ENCODE measurements at regions not wholly inside any gene's neighbourhood (a gene's known extent, or its start where the extent isn't known, plus 50 kb on each side); places are given as distances from the start of the nearest gene placed in this dataset.
"Not testable (repeated sequence)": the region's sequence is repeated elsewhere in the genome, so short reads cannot be mapped to it uniquely, and the experiment has no call there.

DNA sequence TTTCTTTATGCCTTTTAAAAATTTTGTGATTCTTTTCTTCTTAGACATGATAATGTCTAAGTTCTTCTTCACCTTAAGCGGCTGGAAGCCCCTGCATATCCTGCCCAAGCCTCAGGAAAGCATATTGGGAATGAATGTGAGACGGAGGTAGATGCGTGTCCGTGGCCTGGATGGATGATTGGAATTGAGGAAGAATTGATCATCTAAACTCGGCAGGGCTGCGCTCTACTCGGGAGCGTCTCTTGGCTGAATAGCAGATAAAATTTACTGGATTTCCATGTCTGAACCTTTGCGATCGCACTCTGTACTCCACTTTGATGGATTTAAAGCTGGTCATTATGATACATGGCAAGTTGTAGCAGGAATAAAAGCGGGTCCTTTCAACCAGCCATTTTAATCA is 406.7 kb upstream of the ONECUT1 start:
- no peak for DNase-seq (ENCODE audit: low read depth, low spot score)
- TF ChIP-seq, protein P1, sequence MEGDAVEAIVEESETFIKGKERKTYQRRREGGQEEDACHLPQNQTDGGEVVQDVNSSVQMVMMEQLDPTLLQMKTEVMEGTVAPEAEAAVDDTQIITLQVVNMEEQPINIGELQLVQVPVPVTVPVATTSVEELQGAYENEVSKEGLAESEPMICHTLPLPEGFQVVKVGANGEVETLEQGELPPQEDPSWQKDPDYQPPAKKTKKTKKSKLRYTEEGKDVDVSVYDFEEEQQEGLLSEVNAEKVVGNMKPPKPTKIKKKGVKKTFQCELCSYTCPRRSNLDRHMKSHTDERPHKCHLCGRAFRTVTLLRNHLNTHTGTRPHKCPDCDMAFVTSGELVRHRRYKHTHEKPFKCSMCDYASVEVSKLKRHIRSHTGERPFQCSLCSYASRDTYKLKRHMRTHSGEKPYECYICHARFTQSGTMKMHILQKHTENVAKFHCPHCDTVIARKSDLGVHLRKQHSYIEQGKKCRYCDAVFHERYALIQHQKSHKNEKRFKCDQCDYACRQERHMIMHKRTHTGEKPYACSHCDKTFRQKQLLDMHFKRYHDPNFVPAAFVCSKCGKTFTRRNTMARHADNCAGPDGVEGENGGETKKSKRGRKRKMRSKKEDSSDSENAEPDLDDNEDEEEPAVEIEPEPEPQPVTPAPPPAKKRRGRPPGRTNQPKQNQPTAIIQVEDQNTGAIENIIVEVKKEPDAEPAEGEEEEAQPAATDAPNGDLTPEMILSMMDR (IDR thresholded peaks at IDR 0.05; ENCODE audit: low read depth, low read length), result no peak
- in situ Hi-C loops (cut with HindIII; ENCODE audit: low sequenced_read_pairs), result no loop called here
- no peak overlapping the region for H3K4me3 ChIP-seq (ENCODE audit: low read depth, low read length)

DNA sequence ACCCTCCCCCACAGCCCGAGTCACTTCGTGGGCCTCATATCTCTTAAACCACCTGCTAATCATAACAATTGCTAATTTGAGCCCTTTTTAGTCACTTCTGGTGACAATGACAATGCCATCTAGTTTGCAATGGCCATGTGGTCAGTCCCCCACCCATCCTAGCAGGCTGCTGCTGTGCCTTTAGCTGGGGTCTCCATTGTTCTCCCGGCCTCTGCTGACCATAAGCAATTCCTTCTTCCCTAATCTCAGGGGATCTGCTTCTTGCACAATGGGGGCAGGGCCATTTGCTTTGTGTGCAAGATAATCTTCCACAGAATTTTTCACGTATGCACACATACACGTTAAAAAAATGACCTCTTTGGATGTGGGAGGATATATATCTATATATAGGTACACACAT is 406.1 kb upstream of the ONECUT1 start:
- no peak for DNase-seq (ENCODE audit: low read depth, low spot score)
- in situ Hi-C loops (cut with HindIII; ENCODE audit: low sequenced_read_pairs), result no loop called here
- TF ChIP-seq, protein P1 (IDR thresholded peaks at IDR 0.05; ENCODE audit: low read depth, low read length), result no peak
- no peak overlapping the region for H3K4me3 ChIP-seq (ENCODE audit: low read depth, low read length)

DNA sequence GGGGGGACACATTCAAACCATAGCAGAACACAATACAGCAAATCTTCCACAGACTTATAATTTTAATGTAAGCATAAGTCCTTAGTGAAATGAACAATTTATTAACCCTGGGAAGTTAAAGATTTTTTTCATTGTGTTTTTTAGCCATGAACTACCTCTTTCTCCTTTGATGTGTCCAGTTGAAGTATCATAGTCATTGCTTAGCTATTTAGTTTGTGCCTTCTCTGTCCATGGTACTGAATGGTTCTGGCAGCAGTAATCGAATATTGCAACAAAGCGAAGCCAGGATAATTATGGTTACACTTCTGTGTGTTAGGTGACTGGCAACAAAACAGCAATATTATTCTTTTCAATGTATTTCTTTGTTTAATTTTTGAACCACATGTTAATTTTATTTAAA is 403.0 kb upstream of the ONECUT1 start:
- in situ Hi-C loops (cut with HindIII; ENCODE audit: low sequenced_read_pairs), result no loop called here
- peak; percentile 9 for DNase-seq (ENCODE audit: low read depth, low spot score)
- H3K4me3 ChIP-seq (ENCODE audit: low read depth, low read length), result no peak overlapping the region
- TF ChIP-seq, protein P1 (IDR thresholded peaks at IDR 0.05; ENCODE audit: low read depth, low read length), result no peak

DNA sequence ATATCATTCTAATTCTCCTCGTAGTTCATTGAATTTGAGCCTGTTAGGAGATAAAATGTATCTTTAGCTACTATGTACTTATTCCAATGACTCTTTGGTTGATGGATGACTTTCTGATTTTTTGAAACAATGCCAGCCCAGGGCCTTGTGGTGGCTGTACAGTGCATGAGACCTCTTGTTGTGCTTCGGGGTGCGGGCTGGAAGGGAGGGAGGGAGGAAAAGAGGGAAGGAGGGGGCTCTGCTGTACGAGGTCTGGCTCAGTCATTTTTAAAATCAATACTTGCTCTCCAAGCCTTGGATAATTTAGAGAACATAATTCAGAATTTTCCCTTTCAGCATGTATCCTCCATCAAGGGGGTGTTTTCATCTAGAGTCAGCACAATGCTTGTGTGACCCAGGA is 399.7 kb upstream of the ONECUT1 start:
- no peak overlapping the region for H3K4me3 ChIP-seq (ENCODE audit: low read depth, low read length)
- no peak for DNase-seq (ENCODE audit: low read depth, low spot score)
- TF ChIP-seq, protein P1 (IDR thresholded peaks at IDR 0.05; ENCODE audit: low read depth, low read length), result no peak
- in situ Hi-C loops (cut with HindIII; ENCODE audit: low sequenced_read_pairs), result no loop called here

DNA sequence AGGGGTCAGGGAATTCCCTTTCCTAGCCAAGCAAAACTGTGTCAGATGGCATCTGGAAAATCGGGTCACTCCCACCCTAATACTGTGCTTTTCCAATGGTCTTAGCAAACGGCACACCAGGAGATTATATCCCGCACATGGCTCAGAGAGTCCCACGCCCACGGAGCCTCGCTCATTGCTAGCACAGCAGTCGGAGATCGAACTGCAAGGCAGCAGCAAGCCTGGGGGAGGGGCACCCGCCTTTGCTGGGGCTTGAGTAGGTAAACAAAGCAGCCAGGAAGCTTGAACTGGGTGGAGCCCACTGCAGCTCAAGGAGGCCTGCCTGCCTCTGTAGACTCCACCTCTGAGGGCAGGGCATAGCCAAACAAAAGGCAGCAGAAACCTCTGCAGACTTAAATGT is 393.3 kb upstream of the ONECUT1 start:
- H3K4me3 ChIP-seq (ENCODE audit: low read depth, low read length); DNase-seq (ENCODE audit: low read depth, low spot score); in situ Hi-C loops (cut with HindIII; ENCODE audit: low sequenced_read_pairs): not testable (repeated sequence)

DNA sequence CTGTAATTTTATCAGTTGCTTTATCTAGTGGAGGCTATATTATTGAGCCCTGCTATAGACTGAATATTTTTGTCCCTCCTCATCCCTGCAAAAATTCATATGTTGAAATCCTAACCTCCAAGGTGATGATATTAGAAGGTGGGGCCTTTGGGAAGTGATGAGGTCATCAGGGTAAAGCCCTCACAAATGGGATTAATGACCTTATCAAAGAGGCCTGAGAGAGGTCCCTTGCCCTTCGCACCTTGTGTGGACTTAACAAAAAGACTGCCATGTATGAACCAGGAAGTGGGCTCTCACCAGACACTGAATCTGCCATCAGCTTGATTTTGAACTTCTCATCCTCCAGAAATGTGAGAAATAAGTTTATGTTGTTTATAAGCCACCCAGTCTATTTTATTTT is 381.4 kb upstream of the ONECUT1 start:
- in situ Hi-C loops (cut with HindIII; ENCODE audit: low sequenced_read_pairs), result no loop called here
- no peak for DNase-seq (ENCODE audit: low read depth, low spot score)
- no peak overlapping the region for H3K4me3 ChIP-seq (ENCODE audit: low read depth, low read length)
- TF ChIP-seq, protein P1 (IDR thresholded peaks at IDR 0.05; ENCODE audit: low read depth, low read length), result no peak

DNA sequence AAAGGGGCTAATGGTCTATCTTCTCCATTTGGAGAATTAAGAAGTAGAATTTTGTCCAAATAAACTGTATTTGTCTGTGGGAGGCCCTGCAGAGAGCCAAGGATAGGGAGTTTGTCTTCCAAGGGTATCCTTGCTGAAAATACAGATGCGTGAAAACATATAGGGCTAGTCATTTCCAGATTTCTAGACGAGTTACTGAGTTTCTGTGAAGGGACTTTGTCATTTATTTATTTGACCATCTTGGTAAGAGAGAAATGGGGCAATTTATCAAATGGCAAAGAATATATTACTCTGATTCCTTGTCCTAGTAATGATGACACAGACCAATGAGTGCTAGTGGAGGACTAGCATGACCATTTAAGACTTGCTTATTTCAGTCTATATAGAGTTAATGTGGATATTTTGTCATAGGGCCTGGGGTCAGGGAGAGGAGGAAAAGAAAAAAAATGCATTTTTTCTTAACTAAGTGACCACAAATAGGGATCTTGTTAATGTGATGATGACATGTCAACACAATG is 376.6 kb upstream of the ONECUT1 start:
- H3K4me3 ChIP-seq (ENCODE audit: low read depth, low read length), result no peak overlapping the region
- in situ Hi-C loops (cut with HindIII; ENCODE audit: low sequenced_read_pairs), result no loop called here
- no peak for DNase-seq (ENCODE audit: low read depth, low spot score)
- TF ChIP-seq, protein P1 (IDR thresholded peaks at IDR 0.05; ENCODE audit: low read depth, low read length), result no peak

Measured in astrocyte of the spinal cord (primary cell).